NCI-H2196 treated with DMSO at 0.1 percent for 48 hours (cell line): ENCODE measurements at regions not wholly inside any gene's neighbourhood (a gene's known extent, or its start where the extent isn't known, plus 50 kb on each side); places are given as distances from the start of the nearest gene placed in this dataset.

Experiments used
- DNase-seq: peaks from one replicate; lab custom pipeline; 2025; ENCODE audit not compliant: unreplicated experiment; lab: John Stamatoyannopoulos, UW

- no peak for DNase-seq
Measured at GRCh38 chr6:88558981-88559380, 392.8 kb upstream of the CNR1 start.

DNA sequence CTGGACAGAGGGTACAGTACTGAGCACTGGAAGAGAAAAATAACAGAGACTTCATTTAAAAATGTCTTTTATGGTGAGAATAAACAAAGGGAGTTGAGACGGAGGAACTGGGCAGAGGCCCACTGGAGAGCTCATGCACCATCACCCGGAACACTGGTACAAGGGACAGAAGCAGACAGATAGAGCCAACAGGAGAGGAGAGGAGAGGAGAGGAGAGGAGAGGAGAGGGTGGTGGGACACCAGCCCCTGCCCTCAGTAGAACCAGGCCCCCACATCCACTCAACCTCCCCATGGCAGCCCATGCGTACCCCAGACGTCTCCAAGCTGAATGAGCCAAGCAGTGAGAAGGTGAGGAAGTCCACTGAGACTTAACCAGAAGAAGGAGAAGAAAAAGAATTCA lies 390.5 kb upstream of the CNR1 start:
- DNase-seq: no peak

DNA sequence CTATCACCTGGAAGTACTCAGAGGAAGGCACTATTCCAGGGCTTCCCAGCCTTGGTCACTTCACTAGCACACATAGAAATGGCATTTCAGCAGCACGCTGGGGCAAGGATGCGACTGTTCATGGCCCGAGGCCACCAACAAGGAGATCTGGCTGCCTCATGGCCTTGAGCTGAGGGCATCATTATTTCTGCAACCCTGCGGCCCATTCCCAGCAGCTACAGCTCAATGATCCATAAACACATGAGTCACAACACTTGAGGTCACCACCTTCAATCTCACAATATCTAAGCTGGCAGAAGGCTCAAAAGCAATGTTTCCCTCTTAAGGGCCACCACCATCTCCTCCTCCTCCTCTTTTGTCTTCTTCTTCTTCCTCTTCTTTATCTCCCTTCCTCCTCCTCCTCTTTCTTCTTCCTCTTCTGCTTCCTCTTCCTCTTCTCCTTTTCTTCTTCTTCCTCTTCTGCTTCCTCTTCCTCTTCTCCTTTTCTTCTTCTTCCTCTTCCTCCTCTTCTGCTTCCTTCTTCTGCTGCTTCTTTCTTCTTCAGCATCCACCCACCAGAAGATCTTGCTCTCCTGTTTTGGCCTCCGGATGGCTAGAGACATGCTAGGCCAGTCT lies 382.9 kb upstream of the CNR1 start:
- DNase-seq: no peak

DNA sequence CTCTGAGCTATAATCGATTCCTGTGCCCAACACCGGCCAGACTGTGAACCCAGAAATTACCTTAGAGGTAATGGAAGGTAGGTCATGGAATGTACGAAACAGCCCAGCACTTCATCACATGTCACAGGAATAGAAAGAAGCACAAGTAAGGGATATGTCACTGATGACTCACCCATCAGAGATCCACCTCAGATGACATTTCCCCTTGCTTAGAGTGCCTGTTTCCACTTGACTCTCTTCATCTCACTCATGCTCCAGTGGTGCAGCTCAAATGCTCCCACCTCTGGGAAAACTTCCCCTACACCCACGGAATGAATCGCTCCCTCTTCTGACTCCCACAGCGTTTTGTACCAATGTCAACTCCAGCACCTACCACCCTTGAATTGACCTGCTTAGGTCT lies 381.6 kb upstream of the CNR1 start:
- no peak for DNase-seq

DNA sequence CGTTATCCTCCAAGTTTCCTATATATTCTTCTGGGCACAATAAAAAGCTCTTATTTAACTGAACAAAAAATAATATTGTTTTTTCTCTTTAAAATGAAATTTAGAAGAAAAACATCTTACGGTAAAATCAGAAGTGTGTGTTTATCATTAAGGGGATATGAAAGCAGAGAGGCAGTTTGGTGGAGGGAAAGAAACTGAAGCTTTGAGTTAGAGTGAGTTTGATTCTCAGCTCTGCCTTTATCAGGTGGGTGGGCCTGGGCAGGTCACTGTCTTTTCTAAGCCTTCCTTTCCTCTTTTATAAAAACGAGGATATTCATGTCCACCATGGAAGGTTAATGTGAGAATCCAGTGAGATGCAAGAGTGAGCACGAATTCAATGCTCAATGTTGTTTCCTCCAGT lies 379.8 kb upstream of the CNR1 start:
- DNase-seq: no peak

DNA sequence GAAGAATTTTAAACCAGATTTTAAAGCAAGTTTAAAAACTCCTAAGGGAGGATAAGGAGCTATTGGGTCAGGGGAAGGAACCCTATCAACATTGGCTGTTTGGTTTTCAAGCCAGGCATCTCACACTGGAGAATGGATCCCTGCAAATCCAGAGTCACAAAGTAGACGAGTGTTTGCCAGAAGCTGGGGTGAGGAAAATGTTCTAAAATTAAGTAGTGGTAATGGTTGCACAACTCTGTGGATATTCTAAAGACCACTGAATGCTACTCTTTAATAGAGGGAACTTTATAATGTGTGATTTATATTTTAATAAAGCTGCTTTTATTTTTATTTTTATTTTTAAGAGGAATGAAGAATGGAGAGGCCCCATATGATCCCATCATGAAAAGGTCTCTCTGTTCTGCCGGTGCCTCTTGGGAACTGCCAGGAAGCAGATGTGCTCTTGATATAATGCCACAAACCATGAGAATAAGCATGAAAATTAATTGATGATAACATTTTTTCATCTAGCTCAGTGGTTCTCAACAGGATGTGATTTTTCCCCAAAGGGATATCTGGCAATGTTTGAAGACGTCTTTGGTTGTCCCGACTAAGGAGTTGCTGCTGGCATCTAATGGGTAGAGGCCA lies 379.0 kb upstream of the CNR1 start:
- no peak for DNase-seq

- DNase-seq: no peak
Measured at GRCh38 chr6:88539295-88539764, 373.2 kb upstream of the CNR1 start.

DNA sequence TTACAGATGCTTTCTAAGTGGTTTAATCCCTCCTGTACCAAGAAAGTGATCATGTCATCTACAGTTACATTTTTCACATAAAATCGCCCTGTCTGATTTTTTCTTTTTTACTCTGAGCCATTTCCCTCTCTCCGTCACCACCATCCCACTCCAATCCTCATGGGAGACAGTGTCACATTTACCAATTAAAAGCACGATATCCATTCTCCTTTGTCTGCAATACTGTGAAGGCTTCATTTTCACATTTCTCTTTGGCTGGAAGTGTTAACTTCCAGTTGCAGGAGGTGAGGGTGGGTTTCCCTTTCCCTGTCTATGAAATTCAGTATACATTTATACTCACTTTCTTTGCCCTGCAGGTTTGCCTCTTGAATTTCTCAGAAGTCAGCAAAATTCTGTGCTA lies 372.7 kb upstream of the CNR1 start:
- DNase-seq: no peak

DNA sequence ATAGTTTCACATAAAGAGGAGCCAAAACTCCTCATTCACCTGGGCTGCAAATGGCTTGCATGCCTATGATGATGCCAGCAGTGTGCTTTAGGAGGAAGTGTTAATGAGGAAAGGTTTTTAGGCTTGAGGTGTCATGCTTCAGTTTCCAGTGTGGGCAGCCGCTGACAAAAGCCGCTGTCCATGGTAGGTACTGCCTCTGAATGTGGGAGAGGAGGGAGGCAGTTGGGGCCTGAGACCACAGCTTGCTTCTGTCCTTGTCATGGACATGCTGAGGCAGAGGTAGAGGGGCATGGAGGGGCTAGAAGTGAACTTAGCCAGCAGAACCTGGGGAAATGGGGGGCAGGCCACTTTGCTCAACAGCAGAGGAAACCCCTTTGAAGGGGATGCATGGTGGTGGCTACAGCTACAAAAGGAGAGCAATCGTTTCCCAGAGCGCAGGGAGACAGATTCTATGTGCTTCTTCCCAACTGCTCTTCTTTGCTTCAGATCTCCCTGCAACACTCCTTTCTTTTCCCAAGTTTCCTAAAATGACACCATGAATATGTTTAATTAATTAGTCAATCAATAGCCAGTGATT lies 372.1 kb upstream of the CNR1 start:
- DNase-seq: no peak

DNA sequence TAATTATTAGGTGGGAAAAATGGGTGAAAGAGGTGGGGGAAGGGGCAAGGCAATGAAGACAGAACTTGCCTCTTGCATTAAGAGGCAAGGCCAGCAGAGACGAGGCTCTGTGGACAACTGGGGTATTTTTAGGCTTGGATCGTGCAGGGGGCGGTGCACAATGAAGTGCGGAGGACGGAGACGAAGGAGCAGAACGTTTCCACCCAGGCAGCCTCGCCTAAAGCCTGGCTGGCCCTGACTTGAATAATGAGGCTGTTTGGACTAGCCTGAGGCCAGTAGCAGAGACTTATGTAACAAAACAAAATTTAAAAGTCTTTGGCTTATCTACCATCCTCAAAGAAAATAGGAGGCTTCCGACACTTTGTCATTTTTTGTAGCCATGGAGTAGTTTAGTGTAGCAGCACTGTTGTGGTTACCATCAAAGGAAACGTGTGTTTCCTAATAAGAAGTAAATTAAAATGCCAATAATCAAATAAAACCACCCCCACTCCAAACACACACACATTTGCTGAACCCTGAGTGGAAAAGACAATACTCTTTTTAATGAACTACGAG lies 370.0 kb upstream of the CNR1 start:
- DNase-seq: no peak

DNA sequence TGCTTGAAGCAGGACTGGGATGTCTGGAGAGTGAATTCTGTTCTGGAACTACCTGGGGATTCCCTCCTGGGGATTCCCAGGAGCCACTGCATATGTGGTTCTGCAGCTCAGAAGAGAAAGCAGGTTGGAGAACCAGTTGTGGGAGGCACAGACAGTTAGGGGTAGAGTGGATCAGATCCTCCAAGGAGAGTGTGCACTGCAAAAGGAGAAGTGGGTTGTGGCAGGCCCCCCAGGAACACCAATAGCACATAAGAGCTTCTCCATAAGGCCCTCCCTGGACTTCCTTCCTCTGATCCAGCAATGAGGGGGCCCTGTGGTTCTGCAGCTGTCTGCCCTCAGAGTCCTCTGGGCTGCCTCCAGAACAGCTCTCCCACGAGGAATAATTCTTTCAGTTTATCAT lies 369.2 kb upstream of the CNR1 start:
- DNase-seq: no peak

DNA sequence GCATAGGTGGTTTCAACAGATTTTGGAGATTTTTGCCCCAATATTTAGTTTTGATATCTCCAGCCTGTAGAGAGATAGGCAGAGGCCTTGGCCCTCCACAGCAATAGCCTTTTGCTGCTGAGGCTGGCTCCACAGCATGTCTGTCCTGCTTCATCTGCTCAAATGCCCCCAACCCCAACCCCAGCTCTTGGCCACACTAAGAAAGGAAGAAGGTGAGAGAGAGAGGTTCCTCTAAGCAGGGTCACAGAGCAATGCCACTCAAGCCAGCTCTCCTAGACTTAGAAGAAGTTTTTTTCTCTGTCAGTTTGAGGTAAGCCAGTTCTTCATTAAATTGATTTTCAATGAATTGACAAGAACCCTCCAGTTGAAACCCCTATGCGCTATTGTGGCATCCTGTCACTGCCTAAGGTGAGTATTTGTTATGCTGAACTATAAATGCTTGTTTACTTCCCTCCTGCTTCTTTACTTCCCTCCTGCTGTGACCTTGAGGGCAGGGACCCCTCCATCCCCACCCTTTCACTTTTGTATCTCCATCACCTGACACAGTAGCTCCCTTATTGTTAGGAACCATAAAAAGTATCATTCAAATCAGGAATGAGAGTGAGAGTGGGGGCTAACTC lies 366.2 kb upstream of the CNR1 start:
- no peak for DNase-seq

DNA sequence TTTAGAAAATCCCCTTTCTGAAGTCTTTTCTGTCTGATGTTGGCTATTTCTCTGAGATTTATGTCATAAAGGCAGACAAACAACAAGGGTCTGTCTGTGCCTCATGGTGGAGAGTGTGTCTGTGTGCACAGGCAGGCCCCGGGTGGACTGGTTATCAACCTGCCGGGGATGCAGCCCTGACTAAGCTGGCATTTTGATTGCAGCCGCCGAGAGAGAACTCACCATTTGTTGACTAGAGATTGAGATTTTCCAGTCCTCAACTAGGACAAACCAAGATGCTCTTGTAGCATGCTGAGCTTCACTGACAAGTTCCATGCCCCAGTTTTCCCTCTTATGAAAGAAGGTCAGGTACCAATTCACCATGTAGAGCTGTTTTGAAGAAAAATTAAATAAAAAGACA lies 363.6 kb upstream of the CNR1 start:
- no peak for DNase-seq

GRCh38 chr6:88520445-88520844 lies 354.3 kb upstream of the CNR1 start:
- no peak for DNase-seq

GRCh38 chr6:88520017-88520338 lies 353.8 kb upstream of the CNR1 start:
- no peak for DNase-seq

GRCh38 chr6:88519301-88520016 lies 353.3 kb upstream of the CNR1 start:
- DNase-seq: no peak

- no peak for DNase-seq
Measured at GRCh38 chr6:88517737-88518136, 351.6 kb upstream of the CNR1 start.

- DNase-seq: no peak
Measured at GRCh38 chr6:88513920-88514319, 347.8 kb upstream of the CNR1 start.

- no peak for DNase-seq
Measured at GRCh38 chr6:88513471-88513870, 347.3 kb upstream of the CNR1 start.

DNA sequence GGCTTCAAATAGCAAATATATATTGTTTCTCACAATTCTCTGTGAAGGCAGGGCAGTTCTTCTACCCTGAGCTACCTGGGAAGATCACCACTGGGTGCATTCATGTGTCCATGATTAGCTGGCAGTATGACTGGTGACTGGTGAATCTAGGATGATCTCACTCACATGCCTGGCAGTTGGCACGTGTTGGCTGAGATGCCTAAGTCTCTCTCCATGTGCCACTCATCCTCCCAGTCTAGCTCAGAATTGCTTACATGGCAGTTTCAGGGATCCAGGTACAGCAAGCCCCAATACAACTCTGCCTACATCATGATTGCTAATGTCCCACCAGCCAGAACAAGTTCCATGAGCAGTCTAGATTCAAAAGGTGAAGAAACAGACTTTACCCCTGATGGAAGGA lies 346.8 kb upstream of the CNR1 start:
- no peak for DNase-seq

DNA sequence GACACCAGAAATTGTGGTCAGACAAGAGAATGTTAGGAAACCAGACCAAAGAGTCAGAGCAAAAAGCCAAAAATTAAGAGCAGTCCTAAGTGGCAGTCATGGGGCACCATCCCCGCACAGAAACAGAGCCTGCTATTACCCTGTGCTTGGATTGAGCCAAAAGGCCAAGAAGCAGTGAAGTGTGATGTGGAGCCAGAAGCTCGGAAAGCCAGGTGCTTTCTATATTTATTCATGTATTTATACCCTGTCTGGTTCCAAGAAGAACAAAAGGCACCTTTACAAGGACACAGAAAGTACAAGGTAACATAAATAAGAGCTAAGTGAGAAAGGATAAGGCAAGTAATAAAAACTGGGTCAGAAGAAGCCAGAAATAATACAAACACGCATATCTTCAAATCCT lies 336.2 kb upstream of the CNR1 start:
- DNase-seq: no peak
